ENCODE measurements at regions not wholly inside any gene's neighbourhood (a gene's known extent, or its start where the extent isn't known, plus 50 kb on each side); places are given as distances from the start of the nearest gene placed in this dataset.

DNA sequence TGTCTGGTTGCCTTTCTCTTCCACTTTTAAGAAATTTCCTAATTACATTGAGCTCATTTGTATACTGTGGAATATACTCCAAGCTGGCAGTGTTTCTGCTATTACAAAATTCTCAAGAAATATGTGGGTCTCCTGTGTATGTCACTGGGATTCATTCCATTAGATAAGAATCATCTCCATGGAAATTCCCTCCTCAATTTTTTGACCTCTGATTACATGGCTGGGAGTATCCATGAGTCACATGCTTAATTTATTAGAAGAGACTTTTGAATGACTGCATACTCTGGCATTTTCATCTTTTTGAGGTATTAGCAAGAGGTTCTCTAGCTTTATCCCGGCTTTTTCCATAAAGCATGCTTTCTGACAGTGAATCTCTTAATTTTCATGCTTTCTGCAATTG, 665.5 kb upstream of the CNTNAP5 start:
- ATAC-seq (replicated peaks; ENCODE audit: extremely low read depth, poor library complexity, severe bottlenecking) (no peak), DNase-seq (ENCODE audit: low spot score in 2 of 2) (no peak)
- Mint-ChIP-seq H3K36me3 (ENCODE audit: insufficient read depth) (no peaks in the 10 kb centered on the region), H3K9me3 (peaks cover 28% of the 10 kb centered on the region), H3K4me3 (no peak overlapping the region), H3K27me3 (no peaks in the 10 kb centered on the region), H3K27ac (ENCODE audit: low read depth) (no peak overlapping the region), H3K4me1 (no peaks in the 10 kb centered on the region)

DNA sequence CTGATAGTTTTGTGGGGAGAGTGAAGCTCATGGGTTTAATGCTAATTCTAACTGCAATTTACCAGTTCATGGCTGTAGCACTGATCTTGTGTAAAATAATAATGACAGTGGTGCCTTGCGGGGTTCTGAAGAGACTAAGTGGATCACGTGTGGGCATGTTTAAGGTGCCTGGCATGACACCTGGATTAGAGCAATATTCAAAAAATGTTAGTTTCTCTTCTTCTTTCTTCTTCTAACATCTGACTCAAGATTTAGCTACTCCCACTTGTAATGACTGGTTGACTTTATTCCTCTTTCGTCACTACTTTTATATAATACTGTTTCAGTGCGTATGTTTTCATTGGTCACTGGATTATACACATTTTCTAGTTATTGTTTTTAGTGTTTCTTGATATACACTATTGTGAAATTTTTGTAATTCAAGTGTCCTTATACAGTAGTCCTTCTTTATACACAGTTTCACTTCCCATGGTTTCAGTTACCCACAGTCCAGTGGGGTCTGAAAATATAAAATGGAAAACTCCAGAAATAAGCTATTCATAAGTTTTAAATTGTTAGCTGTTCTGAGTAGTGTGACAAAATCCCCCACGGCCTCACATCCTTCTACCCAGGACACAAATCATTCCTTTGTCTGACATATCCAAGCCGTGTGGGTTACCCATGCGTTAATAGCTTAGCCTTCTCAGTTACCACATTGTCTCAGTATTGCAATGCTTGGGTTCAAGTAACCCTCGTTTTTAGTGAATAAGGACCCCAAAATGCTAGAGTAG, 662.2 kb upstream of the CNTNAP5 start:
- Mint-ChIP-seq H3K36me3 (ENCODE audit: insufficient read depth) (no peaks in the 10 kb centered on the region), H3K9me3 (peaks cover 32% of the 10 kb centered on the region), H3K27ac (ENCODE audit: low read depth) (no peak overlapping the region), H3K4me3 (no peak overlapping the region), H3K4me1 (no peaks in the 10 kb centered on the region), H3K27me3 (no peaks in the 10 kb centered on the region)
- no peak for ATAC-seq (replicated peaks; ENCODE audit: extremely low read depth, poor library complexity, severe bottlenecking)
- no peak for DNase-seq (ENCODE audit: low spot score in 2 of 2)

DNA sequence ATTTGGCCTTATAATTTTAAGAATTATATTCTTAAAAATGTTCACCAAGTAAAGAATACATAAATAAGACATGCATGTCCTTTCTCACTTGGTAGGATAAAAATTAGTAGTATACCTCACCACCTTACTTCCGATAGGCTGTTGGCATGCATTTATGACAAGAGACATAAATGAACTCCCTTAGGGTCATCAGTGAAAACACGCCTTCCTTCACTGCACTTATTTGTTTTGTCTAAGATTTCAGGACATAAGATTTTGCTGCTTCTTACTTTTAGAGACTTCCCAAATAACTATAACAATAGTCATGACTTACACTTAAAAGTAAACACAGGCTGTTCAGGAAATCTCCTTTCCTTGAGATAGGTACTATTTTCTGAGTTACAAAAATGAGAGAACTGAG, 661.3 kb upstream of the CNTNAP5 start:
- Mint-ChIP-seq H3K4me1 (no peaks in the 10 kb centered on the region), H3K27ac (ENCODE audit: low read depth) (no peak overlapping the region), H3K4me3 (no peak overlapping the region), H3K9me3 (peaks cover 36% of the 10 kb centered on the region), H3K27me3 (no peaks in the 10 kb centered on the region), H3K36me3 (ENCODE audit: insufficient read depth) (no peaks in the 10 kb centered on the region)
- no peak for DNase-seq (ENCODE audit: low spot score in 2 of 2)
- ATAC-seq (replicated peaks; ENCODE audit: extremely low read depth, poor library complexity, severe bottlenecking) = no peak

DNA sequence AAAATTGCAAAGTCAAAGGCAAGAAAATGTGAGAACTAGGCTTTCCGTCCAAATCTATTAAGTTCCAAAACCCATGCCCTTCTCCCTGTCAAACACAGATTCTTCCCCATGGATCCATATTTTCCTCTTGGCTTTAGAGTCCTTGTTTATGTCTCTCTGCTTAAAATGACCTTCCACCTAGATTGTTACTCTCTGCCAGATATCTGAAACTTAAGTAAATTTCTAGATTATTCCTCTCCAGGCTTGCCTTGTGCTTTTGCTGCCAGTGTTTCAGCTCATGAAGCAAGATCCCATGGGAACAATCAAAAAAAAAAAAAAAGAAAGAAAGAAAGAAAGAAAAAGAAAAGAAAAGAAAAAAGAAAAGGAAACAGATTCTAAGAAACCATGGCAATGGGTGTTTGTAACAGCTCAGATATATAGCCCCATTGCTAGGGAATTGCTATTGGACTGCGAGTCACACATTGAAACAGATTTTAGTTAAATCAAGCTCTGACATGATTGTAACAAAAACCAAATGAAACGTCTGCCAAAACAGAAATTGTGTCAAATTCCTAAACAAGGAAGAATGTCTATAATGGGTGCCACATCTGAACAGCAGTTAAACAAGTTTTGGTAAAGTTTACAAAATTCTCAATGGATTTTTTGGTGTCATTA, 660.7 kb upstream of the CNTNAP5 start:
- no peaks in the 10 kb centered on the region for H3K36me3 Mint-ChIP-seq (ENCODE audit: insufficient read depth)
- H3K9me3 Mint-ChIP-seq = peaks cover 41% of the 10 kb centered on the region
- H3K27ac Mint-ChIP-seq (ENCODE audit: low read depth) = no peak overlapping the region
- ATAC-seq (replicated peaks; ENCODE audit: extremely low read depth, poor library complexity, severe bottlenecking) (no peak), DNase-seq (ENCODE audit: low spot score in 2 of 2) (no peak)
- no peak overlapping the region for H3K4me3 Mint-ChIP-seq
- H3K27me3 Mint-ChIP-seq = no peaks in the 10 kb centered on the region
- H3K4me1 Mint-ChIP-seq = no peaks in the 10 kb centered on the region

DNA sequence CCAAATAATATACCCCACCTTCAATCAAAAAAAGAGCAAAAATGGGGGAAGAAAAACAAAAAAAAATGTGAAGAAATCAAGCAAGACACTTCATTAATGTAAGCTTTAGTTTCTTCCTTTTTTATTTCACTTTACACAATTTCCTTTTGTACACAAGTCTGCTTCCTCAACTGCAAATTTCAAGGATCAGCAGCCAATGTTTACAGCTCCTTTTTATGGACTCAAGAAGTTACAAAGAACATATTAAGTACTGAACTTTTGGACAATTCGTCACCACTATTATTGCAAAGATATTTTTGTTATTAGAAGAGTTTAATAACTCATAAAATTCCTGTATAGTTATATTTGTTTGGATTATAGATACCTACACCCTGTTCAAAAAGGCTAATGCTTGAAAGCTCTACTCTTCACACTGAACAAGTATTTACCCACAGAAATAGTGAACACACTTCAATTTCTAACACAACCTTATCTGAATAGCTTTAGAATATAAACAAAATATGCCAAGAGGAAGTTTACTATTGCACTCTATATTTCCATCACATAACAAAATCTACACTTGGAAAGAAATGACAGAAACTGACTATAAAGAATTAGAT, 658.7 kb upstream of the CNTNAP5 start:
- H3K36me3 Mint-ChIP-seq (ENCODE audit: insufficient read depth) = no peaks in the 10 kb centered on the region
- peaks cover 32% of the 10 kb centered on the region for H3K9me3 Mint-ChIP-seq
- H3K27me3 Mint-ChIP-seq = no peaks in the 10 kb centered on the region
- no peaks in the 10 kb centered on the region for H3K4me1 Mint-ChIP-seq
- H3K4me3 Mint-ChIP-seq = no peak overlapping the region
- ATAC-seq (replicated peaks; ENCODE audit: extremely low read depth, poor library complexity, severe bottlenecking) (no peak), DNase-seq (ENCODE audit: low spot score in 2 of 2) (no peak)
- H3K27ac Mint-ChIP-seq (ENCODE audit: low read depth) = no peak overlapping the region

DNA sequence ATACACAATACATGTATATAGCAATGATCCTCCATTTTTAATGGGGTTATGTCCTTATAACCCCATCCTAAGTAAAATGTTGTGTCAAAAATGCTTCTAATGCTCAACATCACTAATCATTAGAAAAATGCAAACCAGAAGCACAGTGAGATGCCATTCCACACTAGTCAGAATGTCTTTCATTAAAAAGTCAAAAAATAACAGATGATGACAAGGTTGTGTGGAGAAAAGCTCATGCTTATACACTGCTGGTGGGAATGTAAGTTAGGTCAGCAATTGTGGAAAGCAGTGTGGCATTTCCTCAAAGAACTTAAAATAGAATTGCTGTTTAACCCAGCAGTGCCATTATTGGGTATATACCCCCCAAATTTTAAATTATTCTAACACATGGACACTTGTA, 654.9 kb upstream of the CNTNAP5 start:
- Mint-ChIP-seq H3K9me3 (peaks cover 30% of the 10 kb centered on the region), H3K27me3 (no peaks in the 10 kb centered on the region), H3K4me3 (no peak overlapping the region), H3K4me1 (no peaks in the 10 kb centered on the region), H3K36me3 (ENCODE audit: insufficient read depth) (no peaks in the 10 kb centered on the region), H3K27ac (ENCODE audit: low read depth) (no peak overlapping the region)
- ATAC-seq (replicated peaks; ENCODE audit: extremely low read depth, poor library complexity, severe bottlenecking) (no peak), DNase-seq (ENCODE audit: low spot score in 2 of 2) (no peak)

DNA sequence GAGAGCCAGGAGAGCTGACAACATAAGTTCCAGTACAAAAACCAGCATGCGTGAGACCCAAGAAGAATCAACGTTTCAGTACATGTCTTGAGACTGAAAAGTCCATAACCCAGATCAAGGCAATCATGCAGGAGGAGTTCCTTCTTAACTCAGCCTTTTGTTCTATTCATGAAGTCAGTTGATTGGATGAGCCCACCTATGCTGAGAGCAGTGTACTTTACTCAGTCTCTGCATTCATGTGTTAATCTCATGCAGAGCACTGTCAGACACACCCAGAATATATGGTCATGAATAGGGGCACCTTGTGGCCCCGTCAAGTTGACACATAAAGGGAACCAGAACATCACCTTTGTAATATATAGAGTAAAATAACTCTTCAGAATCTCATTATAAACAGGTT, 653.6 kb upstream of the CNTNAP5 start:
- Mint-ChIP-seq H3K4me3 (no peak overlapping the region), H3K27ac (ENCODE audit: low read depth) (no peak overlapping the region), H3K9me3 (peaks cover 36% of the 10 kb centered on the region), H3K27me3 (no peaks in the 10 kb centered on the region), H3K36me3 (ENCODE audit: insufficient read depth) (no peaks in the 10 kb centered on the region), H3K4me1 (no peaks in the 10 kb centered on the region)
- ATAC-seq (replicated peaks; ENCODE audit: extremely low read depth, poor library complexity, severe bottlenecking) (no peak), DNase-seq (ENCODE audit: low spot score in 2 of 2) (no peak)

DNA sequence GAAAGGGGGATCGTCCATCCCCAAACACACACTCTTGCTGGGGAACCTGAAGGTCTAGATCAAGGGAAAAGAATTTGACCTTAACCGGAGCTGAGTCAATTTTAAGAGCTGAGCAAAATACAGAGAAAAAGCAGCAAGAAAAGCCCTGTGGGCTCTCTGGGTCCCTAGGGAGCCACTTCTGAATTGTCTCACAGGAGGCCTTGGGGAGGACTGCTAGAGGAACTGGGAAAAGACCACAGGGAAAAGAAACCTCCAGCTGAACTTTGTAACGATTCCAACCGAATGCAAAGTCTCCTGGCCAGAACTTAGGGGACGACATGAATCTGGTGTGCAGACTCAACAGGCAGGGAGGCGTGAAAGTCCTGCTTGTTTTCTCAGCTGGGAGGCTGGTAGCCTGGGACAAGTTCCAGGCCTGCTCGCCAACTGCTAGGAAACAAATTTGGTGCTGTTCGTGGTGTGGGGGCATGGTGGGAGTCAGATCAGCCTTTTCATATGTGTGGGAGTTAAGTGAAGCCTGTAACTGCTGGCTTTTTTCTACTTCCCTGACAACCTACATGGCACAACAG, 644.6 kb upstream of the CNTNAP5 start:
- DNase-seq (ENCODE audit: low spot score in 2 of 2) = no peak
- ATAC-seq (replicated peaks; ENCODE audit: extremely low read depth, poor library complexity, severe bottlenecking) = no peak
- Mint-ChIP-seq H3K36me3 (ENCODE audit: insufficient read depth) (peaks cover 4% of the 10 kb centered on the region), H3K4me1 (no peaks in the 10 kb centered on the region), H3K9me3 (peaks cover 18% of the 10 kb centered on the region), H3K4me3 (no peak overlapping the region), H3K27ac (ENCODE audit: low read depth) (no peak overlapping the region), H3K27me3 (no peaks in the 10 kb centered on the region)

DNA sequence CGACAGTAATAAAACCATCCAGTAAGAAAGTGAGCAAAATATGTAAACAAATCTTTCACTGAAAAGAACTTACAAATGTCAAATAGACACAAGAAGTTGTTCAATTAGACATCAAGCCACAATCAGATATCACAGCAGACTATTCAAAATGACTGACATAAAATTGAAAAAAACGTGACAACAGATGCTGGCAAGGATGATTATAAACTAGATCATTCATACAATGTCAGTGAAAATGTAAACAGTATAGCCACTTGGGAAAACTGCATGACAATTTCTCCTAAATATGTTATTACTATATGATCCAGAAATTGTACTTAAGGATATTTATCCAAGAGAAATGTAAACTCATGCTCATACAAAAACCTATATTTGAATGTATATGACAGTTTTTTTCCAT, 609.4 kb upstream of the CNTNAP5 start:
- Mint-ChIP-seq H3K4me1 (no peaks in the 10 kb centered on the region), H3K4me3 (no peak overlapping the region), H3K27me3 (no peaks in the 10 kb centered on the region), H3K36me3 (ENCODE audit: insufficient read depth) (peaks cover 2% of the 10 kb centered on the region), H3K9me3 (peaks cover 27% of the 10 kb centered on the region), H3K27ac (ENCODE audit: low read depth) (no peak overlapping the region)
- no peak for DNase-seq (ENCODE audit: low spot score in 2 of 2)
- ATAC-seq (replicated peaks; ENCODE audit: extremely low read depth, poor library complexity, severe bottlenecking) = no peak

DNA sequence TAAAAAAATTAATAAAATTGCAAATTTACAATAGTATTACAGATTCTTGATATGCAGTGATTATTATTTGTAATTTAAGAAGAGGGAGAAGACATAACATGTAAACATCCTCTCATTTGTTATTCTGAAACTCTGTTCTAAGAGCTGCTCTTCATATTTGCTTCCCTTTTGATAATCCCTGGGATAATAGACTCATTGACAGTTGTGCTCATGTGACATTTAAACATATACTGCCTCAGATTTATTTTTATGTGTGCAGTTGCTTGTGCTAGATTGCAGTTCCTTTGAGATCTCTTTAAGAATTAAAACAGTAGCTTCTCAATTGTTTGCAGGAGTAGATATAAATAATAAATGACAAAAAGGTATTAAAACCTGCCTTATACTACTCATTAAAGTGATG, 605.1 kb upstream of the CNTNAP5 start:
- DNase-seq (ENCODE audit: low spot score in 2 of 2) = no peak
- Mint-ChIP-seq H3K36me3 (ENCODE audit: insufficient read depth) (peaks cover 2% of the 10 kb centered on the region), H3K27me3 (no peaks in the 10 kb centered on the region), H3K4me1 (no peaks in the 10 kb centered on the region), H3K4me3 (no peak overlapping the region), H3K27ac (ENCODE audit: low read depth) (no peak overlapping the region), H3K9me3 (peaks cover 22% of the 10 kb centered on the region)
- ATAC-seq (replicated peaks; ENCODE audit: extremely low read depth, poor library complexity, severe bottlenecking) = no peak

DNA sequence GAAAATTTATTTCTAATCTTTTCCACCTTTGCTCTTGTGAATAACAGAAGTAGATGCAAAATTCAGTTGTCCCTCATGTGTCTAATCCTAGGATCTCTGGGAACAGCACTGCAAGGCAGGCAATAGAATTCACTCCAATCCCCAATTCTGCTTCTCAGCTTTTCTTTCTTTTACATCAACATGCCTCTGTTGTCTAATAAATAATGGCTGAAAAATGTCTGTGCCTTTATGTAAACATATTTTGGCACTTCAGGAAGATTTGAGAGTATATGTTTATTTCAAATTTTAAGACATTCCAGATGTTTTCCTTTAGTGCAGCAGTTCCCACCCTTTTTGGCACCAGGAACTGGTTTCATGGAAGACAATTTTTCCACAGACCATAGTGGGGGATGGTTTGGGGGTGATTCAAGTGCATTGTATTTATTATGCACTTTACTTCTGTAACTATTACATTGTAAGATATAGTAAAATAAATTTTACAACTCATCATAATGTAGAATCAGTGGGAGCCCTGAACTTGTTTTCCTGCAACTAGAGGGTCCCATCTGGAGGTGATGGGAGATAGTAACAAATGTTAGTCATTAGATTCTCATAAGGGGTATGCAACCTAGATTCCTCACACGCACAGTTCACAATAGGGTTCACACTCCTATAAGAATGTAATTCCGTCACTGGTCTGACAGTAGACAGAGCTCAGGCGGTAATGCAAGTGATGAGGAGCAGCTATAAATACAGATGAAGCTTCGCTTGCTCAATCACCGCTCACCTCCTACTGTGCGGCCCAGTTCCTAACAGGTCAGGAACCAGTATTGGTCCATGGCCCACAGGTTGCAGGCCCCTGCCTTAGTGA, 590.3 kb upstream of the CNTNAP5 start:
- no peak for DNase-seq (ENCODE audit: low spot score in 2 of 2)
- Mint-ChIP-seq H3K9me3 (peaks cover 18% of the 10 kb centered on the region), H3K27ac (ENCODE audit: low read depth) (no peak overlapping the region), H3K4me3 (no peak overlapping the region), H3K4me1 (no peaks in the 10 kb centered on the region), H3K36me3 (ENCODE audit: insufficient read depth) (no peaks in the 10 kb centered on the region), H3K27me3 (no peaks in the 10 kb centered on the region)
- ATAC-seq (replicated peaks; ENCODE audit: extremely low read depth, poor library complexity, severe bottlenecking) = no peak

DNA sequence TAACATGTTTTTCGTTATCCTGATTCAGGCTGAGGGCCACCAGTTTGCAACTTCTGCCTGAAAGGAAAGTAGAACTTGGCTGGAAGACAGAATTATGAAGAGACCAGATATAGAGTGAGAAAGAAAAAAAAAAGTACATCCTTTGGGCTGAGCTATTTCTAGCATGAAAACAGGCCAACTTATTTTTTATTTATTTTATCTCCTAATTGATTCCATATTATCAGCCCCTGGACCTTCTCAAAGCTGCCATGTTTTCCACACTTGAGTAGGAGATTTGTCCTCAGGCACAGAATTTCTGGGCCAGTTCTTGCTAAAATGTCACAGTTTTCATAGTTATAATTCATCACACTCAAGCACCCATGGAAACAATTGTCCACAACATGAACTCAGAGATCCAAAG, 586.8 kb upstream of the CNTNAP5 start:
- Mint-ChIP-seq H3K36me3 (ENCODE audit: insufficient read depth) (no peaks in the 10 kb centered on the region), H3K27me3 (no peaks in the 10 kb centered on the region), H3K27ac (ENCODE audit: low read depth) (no peak overlapping the region), H3K4me3 (no peak overlapping the region), H3K4me1 (no peaks in the 10 kb centered on the region), H3K9me3 (peaks cover 25% of the 10 kb centered on the region)
- ATAC-seq (replicated peaks; ENCODE audit: extremely low read depth, poor library complexity, severe bottlenecking) (no peak), DNase-seq (ENCODE audit: low spot score in 2 of 2) (no peak)
